T-helper 2 cell treated with Interferon-gamma antibody and Interleukin-4, amounts not matched to agents 5 μg/mL and 100 μg/mL, for 36 hours (primary cell): ENCODE measurements at regions not wholly inside any gene's neighbourhood (a gene's known extent, or its start where the extent isn't known, plus 50 kb on each side); places are given as distances from the start of the nearest gene placed in this dataset.

Experiments used
- DNase-seq: peaks from one replicate; pipeline ENCODE4 v3.0.0; 2021; ENCODE audit warnings: low spot score
- H3K27ac Mint-ChIP-seq: one replicate; pipeline ENCODE4 v1.8.0; 2021; ENCODE audit warnings: mild to moderate bottlenecking, mixed read lengths
- H3K27me3 Mint-ChIP-seq: one replicate; pipeline ENCODE4 v1.8.0; 2021; ENCODE audit warnings: low read depth, mixed read lengths
- H3K36me3 Mint-ChIP-seq: one replicate; pipeline ENCODE4 v1.8.0; 2021; ENCODE audit warnings: low read depth, mixed read lengths
- H3K4me1 Mint-ChIP-seq: one replicate; pipeline ENCODE4 v1.8.0; 2021; ENCODE audit warnings: low read depth, mixed read lengths
- H3K4me3 Mint-ChIP-seq: one replicate; pipeline ENCODE4 v1.8.0; 2022; ENCODE audit warnings: mild to moderate bottlenecking, moderate library complexity, mixed read lengths
- H3K9me3 Mint-ChIP-seq: one replicate; pipeline ENCODE4 v1.8.0; 2021; ENCODE audit warnings: mixed read lengths

GRCh38 chr2:104233591-104233990 is 620.3 kb upstream of the POU3F3 start:
- H3K4me3 Mint-ChIP-seq = no peak overlapping the region
- no peak for DNase-seq
- no peaks in the 10 kb centered on the region for H3K4me1 Mint-ChIP-seq
- no peaks in the 10 kb centered on the region for H3K36me3 Mint-ChIP-seq
- no peaks in the 10 kb centered on the region for H3K27me3 Mint-ChIP-seq
- H3K9me3 Mint-ChIP-seq = peaks cover 8% of the 10 kb centered on the region
- no peak overlapping the region for H3K27ac Mint-ChIP-seq

DNA sequence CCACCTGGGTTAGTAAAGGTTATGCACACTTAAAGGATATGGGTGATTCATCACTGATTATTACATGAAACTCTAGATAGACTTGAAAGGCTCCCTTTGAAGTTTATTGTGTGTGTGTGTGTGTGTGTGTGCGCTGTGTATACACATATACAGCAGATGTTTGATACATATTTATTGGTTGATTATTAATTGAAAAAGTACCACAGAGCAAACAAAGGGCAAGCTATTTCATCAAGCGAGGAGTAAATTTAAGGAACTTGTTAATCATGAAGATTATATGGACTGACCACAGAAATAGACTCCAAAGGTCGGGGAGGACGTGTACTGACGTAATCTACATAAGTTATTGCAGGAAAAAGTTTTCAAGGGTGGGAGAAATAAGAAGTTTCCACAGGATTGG is 617.4 kb upstream of the POU3F3 start:
- no peaks in the 10 kb centered on the region for H3K4me1 Mint-ChIP-seq
- peaks cover 11% of the 10 kb centered on the region for H3K9me3 Mint-ChIP-seq
- no peak overlapping the region for H3K4me3 Mint-ChIP-seq
- no peaks in the 10 kb centered on the region for H3K36me3 Mint-ChIP-seq
- no peaks in the 10 kb centered on the region for H3K27me3 Mint-ChIP-seq
- no peak for DNase-seq
- no peak overlapping the region for H3K27ac Mint-ChIP-seq

GRCh38 chr2:104240984-104241383 is 612.9 kb upstream of the POU3F3 start:
- Mint-ChIP-seq H3K4me1 (no peaks in the 10 kb centered on the region), H3K9me3 (peaks cover 15% of the 10 kb centered on the region), H3K36me3 (no peaks in the 10 kb centered on the region), H3K4me3 (no peak overlapping the region), H3K27ac (no peak overlapping the region), H3K27me3 (no peaks in the 10 kb centered on the region)
- no peak for DNase-seq

DNA sequence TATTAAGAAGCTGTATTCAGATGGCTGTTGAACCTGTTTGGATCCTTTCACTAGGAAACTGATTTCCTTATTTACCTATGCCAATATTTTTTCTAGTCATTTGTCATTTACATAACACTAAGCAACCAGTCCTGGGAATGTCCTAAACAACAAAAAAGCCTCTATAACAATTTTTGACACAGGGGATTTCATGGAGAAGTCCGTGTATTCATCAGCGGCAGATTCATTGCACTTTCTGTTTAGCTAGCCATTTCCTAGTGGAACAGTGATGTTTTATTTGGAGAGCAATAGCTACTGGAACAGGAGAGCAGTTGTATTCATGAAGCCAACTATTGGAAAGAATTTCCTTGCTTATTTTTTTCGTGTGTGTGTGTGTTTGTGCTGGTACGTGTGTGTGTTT is 604.3 kb upstream of the POU3F3 start:
- Mint-ChIP-seq H3K27me3 (no peaks in the 10 kb centered on the region), H3K27ac (no peak overlapping the region), H3K4me3 (no peak overlapping the region), H3K9me3 (no peaks in the 10 kb centered on the region), H3K4me1 (no peaks in the 10 kb centered on the region), H3K36me3 (no peaks in the 10 kb centered on the region)
- no peak for DNase-seq

GRCh38 chr2:104250635-104251034 is 603.3 kb upstream of the POU3F3 start:
- H3K4me1 Mint-ChIP-seq = no peaks in the 10 kb centered on the region
- DNase-seq = no peak
- no peak overlapping the region for H3K4me3 Mint-ChIP-seq

DNA sequence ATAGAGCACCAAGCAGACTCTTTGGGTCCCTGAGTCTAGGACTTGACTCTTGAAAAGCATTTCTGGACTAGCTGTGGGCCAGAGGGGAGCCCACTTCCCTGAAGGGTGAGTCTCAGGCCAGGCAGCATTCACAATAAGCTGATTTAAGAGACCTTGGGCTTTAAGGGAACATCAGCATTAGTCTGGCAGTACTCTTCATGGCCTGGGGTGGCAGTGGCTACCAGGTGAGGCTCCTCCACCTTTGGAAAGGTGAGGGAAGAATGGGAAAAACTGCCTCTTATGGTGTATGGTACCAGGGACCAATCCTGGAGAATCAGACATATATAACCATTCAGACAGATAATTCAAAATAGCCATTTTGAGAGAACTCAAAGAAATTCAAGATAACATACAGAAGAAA is 599.9 kb upstream of the POU3F3 start:
- Mint-ChIP-seq H3K4me3 (no peak overlapping the region), H3K4me1 (no peaks in the 10 kb centered on the region), H3K27ac (no peak overlapping the region), H3K36me3 (no peaks in the 10 kb centered on the region), H3K9me3 (peaks cover 7% of the 10 kb centered on the region), H3K27me3 (no peaks in the 10 kb centered on the region)
- no peak for DNase-seq

More at GRCh38 chr2:104250635-104251034, 603.3 kb upstream of the POU3F3 start:
- H3K36me3 Mint-ChIP-seq = no peaks in the 10 kb centered on the region
- no peaks in the 10 kb centered on the region for H3K9me3 Mint-ChIP-seq
- no peak overlapping the region for H3K27ac Mint-ChIP-seq
- H3K27me3 Mint-ChIP-seq = no peaks in the 10 kb centered on the region

- Mint-ChIP-seq H3K9me3 (peaks cover 39% of the 10 kb centered on the region), H3K27me3 (no peaks in the 10 kb centered on the region), H3K27ac (no peak overlapping the region), H3K4me1 (no peaks in the 10 kb centered on the region), H3K4me3 (no peak overlapping the region), H3K36me3 (no peaks in the 10 kb centered on the region)
- DNase-seq = no peak
Measured at GRCh38 chr2:104262714-104263113, 591.2 kb upstream of the POU3F3 start.

DNA sequence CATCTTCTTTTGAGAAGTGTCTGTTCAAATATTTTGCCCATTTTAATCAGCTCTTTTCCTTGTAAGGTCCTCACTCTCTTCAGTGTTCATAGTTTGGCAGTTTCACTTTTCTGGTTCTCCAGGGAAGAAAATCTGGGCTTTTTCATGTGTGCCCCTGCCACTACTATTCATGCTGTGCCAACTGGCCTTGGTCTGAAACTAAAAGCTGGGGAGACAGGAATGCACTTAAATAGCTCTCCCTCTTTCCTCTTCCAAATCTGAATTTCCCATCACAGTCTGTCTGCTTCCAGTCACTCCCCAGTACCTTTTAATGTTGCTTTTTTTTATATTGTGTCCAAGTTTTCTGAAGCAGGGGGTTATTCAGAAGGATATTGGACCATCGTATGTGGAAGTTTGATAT is 574.3 kb upstream of the POU3F3 start:
- no peak overlapping the region for H3K27ac Mint-ChIP-seq
- H3K9me3 Mint-ChIP-seq = no peaks in the 10 kb centered on the region
- H3K27me3 Mint-ChIP-seq = no peaks in the 10 kb centered on the region
- H3K36me3 Mint-ChIP-seq = no peaks in the 10 kb centered on the region
- H3K4me3 Mint-ChIP-seq = no peak overlapping the region
- no peaks in the 10 kb centered on the region for H3K4me1 Mint-ChIP-seq
- no peak for DNase-seq

GRCh38 chr2:104280216-104280615 is 573.7 kb upstream of the POU3F3 start:
- Mint-ChIP-seq H3K9me3 (no peaks in the 10 kb centered on the region), H3K27ac (no peak overlapping the region), H3K4me1 (no peaks in the 10 kb centered on the region), H3K36me3 (no peaks in the 10 kb centered on the region), H3K4me3 (no peak overlapping the region), H3K27me3 (no peaks in the 10 kb centered on the region)
- DNase-seq = no peak

DNA sequence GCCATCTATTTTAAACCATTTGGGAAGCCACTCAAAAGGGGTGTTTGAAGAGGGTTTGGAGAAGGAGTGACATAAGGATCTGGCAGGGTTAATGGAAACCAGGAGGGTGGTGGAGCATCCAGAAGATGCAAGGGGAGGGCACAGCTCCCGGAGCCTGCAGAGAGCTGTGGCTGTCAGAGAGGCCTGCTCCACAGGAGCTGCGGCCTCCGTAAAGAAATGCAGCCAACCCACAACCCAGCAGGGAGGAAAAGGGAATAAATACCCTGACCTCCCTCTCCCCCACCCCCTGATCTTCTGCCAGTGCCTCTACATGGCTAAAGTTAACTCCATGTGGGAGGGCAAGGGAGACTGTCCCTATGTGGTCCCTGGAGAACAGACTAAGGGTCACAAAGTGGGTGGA is 567.1 kb upstream of the POU3F3 start:
- Mint-ChIP-seq H3K4me1 (no peaks in the 10 kb centered on the region), H3K4me3 (no peak overlapping the region), H3K36me3 (no peaks in the 10 kb centered on the region), H3K9me3 (no peaks in the 10 kb centered on the region), H3K27ac (no peak overlapping the region), H3K27me3 (no peaks in the 10 kb centered on the region)
- DNase-seq = no peak

- Mint-ChIP-seq H3K9me3 (no peaks in the 10 kb centered on the region), H3K27ac (no peak overlapping the region), H3K4me1 (no peaks in the 10 kb centered on the region), H3K27me3 (no peaks in the 10 kb centered on the region), H3K4me3 (no peak overlapping the region), H3K36me3 (no peaks in the 10 kb centered on the region)
- no peak for DNase-seq
Measured at GRCh38 chr2:104289651-104290565, 564.0 kb upstream of the POU3F3 start.

GRCh38 chr2:104290566-104290891 is 563.4 kb upstream of the POU3F3 start:
- H3K36me3 Mint-ChIP-seq = no peaks in the 10 kb centered on the region
- no peak overlapping the region for H3K4me3 Mint-ChIP-seq
- no peak overlapping the region for H3K27ac Mint-ChIP-seq
- H3K9me3 Mint-ChIP-seq = no peaks in the 10 kb centered on the region
- H3K27me3 Mint-ChIP-seq = no peaks in the 10 kb centered on the region
- no peak for DNase-seq
- H3K4me1 Mint-ChIP-seq = no peaks in the 10 kb centered on the region

DNA sequence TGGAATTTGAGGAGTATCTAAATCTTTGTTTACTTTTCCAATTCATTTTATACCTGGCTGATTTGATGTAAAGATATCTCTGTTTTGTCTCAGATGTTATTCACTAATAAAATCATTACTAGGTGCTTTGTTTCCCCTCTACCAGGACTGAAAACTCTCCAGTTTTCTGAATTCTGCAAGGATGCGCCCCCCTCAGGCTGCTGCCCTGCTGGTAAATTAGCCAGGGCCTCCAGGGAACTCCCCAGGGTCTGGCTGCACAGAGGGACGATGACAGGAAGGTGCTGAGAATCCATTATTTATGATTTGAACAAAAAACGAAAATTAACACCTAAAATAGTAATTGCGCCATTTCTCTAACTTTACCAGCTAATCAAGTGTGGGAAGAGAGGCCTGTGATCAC is 541.2 kb upstream of the POU3F3 start:
- Mint-ChIP-seq H3K4me1 (no peaks in the 10 kb centered on the region), H3K4me3 (no peak overlapping the region), H3K9me3 (no peaks in the 10 kb centered on the region), H3K27ac (no peak overlapping the region), H3K36me3 (no peaks in the 10 kb centered on the region), H3K27me3 (no peaks in the 10 kb centered on the region)
- no peak for DNase-seq

- Mint-ChIP-seq H3K27me3 (peaks cover 4% of the 10 kb centered on the region), H3K9me3 (no peaks in the 10 kb centered on the region), H3K4me1 (no peaks in the 10 kb centered on the region), H3K27ac (no peak overlapping the region), H3K4me3 (no peak overlapping the region), H3K36me3 (no peaks in the 10 kb centered on the region)
- no peak for DNase-seq
Measured at GRCh38 chr2:104318001-104318665, 535.8 kb upstream of the POU3F3 start.
